SK-N-SH (cell line): ENCODE measurements at regions not wholly inside any gene's neighbourhood (a gene's known extent, or its start where the extent isn't known, plus 50 kb on each side); places are given as distances from the start of the nearest gene placed in this dataset.

ENCODE experiments used
- CTCF ChIA-PET: fragments of 300-600, 350-600 bp; formaldehyde crosslinking; extraction: SDS; loops from one replicate; lab custom pipeline; 2021; lab: Yijun Ruan, JAX
- POLR2A ChIA-PET: fragments of 350-600 bp; sonication (Branson Sonifier 250); formaldehyde crosslinking; extraction: SDS; loops from one replicate; lab custom pipeline; 2020; ENCODE audit warnings: antibody characterized with exemption, inconsistent platforms; lab: Yijun Ruan, JAX
- DNase-seq: peaks from one replicate; pipeline ENCODE4 v3.0.0; 2012
- H2AFZ ChIP-seq: fragments of 200-600 bp; sonication (generic); 2 replicates; pipeline ENCODE4 v1.8.1; 2016; ENCODE audit warnings: antibody characterized with exemption, mild to moderate bottlenecking, low read depth
- H3F3A ChIP-seq: fragments of 200-600 bp; sonication (generic); replicated peaks from 2 replicates; pipeline ENCODE3; 2016; ENCODE audit warnings: antibody characterized with exemption, mild to moderate bottlenecking; ENCODE audit not compliant: insufficient read depth
- H3K27ac ChIP-seq, 2 experiments: fragments of 200-500 bp in 1 of 2; fragments of 200-600 bp in 1 of 2; sonication (Bioruptor generic) in 1 of 2; sonication (generic), shearing (Covaris generic) in 1 of 2; 2 replicates each; pipeline versions ENCODE4 v1.5.1 to v1.6.1; 2014 to 2016; ENCODE audit warnings: low read depth in 2 of 2, inconsistent platforms in 1 of 2, low read length in 1 of 2, mild to moderate bottlenecking in 1 of 2, mixed read lengths in 1 of 2
- H3K27me3 ChIP-seq: fragments of 200-600 bp; sonication (generic), shearing (Covaris generic); 2 replicates; pipeline ENCODE4 v1.6.1; 2016; ENCODE audit warnings: mixed run types; ENCODE audit not compliant: insufficient read depth
- H3K36me3 ChIP-seq, 2 experiments: fragments of 200-500 bp in 1 of 2; fragments of 200-600 bp in 1 of 2; sonication (Bioruptor generic) in 1 of 2; sonication (generic) in 1 of 2; replicated peaks in 1 of 2; 2 replicates each; pipeline versions ENCODE3 to v1.5.1; 2014 to 2016; ENCODE audit warnings: low read length in 1 of 2, mild to moderate bottlenecking in 1 of 2; ENCODE audit not compliant: insufficient read depth in 2 of 2, control insufficient read depth in 1 of 2
- H3K4me1 ChIP-seq, 2 experiments: fragments of 200-500 bp in 1 of 2; fragments of 200-600 bp in 1 of 2; sonication (Bioruptor generic) in 1 of 2; sonication (generic), shearing (Covaris generic) in 1 of 2; 2 replicates each; pipeline versions ENCODE4 v1.5.1 to v1.6.1; 2014 to 2016; ENCODE audit warnings: low read depth in 1 of 2, low read length in 1 of 2, mixed run types in 1 of 2; ENCODE audit not compliant: insufficient read depth in 2 of 2, control insufficient read depth in 1 of 2
- H3K4me2 ChIP-seq: fragments of 200-600 bp; sonication (generic), shearing (Covaris generic); 2 replicates; pipeline ENCODE4 v1.6.1; 2017; ENCODE audit warnings: mixed run types
- H3K4me3 ChIP-seq, 2 experiments: fragments of 200-500 bp in 1 of 2; fragments of 200-600 bp in 1 of 2; sonication (Bioruptor generic) in 1 of 2; sonication (generic), shearing (Covaris generic) in 1 of 2; 2 replicates each; pipeline versions ENCODE4 v1.5.1 to v1.8.1; 2014 to 2016; ENCODE audit warnings: low read depth in 2 of 2, inconsistent platforms in 1 of 2, low read length in 1 of 2, mild to moderate bottlenecking in 1 of 2, mixed read lengths in 1 of 2, moderate library complexity in 1 of 2
- H3K79me2 ChIP-seq: fragments of 200-600 bp; sonication (generic); 2 replicates; pipeline ENCODE4 v1.8.1; 2017; ENCODE audit warnings: mild to moderate bottlenecking; ENCODE audit not compliant: insufficient read depth
- H3K9ac ChIP-seq: fragments of 200-600 bp; sonication (generic); 2 replicates; pipeline ENCODE4 v1.6.1; 2017; ENCODE audit warnings: mixed run types
- H3K9me2 ChIP-seq: fragments of 200-600 bp; sonication (generic); 2 replicates; pipeline ENCODE4 v1.6.1; 2017; ENCODE audit warnings: mixed run types
- H3K9me3 ChIP-seq: fragments of 200-600 bp; sonication (generic); 2 replicates; pipeline ENCODE4 v1.6.1; 2017; ENCODE audit warnings: mixed run types, mild to moderate bottlenecking, moderate library complexity
- H4K20me1 ChIP-seq: fragments of 200-600 bp; sonication (generic); 2 replicates; pipeline ENCODE4 v1.6.1; 2017; ENCODE audit warnings: mild to moderate bottlenecking, mixed run types; ENCODE audit not compliant: insufficient read depth
- CHD2 ChIP-seq: fragments of 150-350 bp; IDR thresholded peaks from 2 replicates; pipeline ENCODE4 v1.6.1; 2018; ENCODE audit warnings: low read length; ENCODE audit not compliant: partially characterized antibody
- CTCF ChIP-seq: fragments of 200-600 bp; sonication (generic); IDR thresholded peaks from 2 replicates; pipeline ENCODE4 v1.6.1; 2017; ENCODE audit warnings: antibody characterized with exemption, mild to moderate bottlenecking, moderate library complexity
- EZH2phosphoT487 ChIP-seq: fragments of 200-600 bp; sonication (generic); IDR thresholded peaks from 2 replicates; pipeline ENCODE4 v1.6.1; 2017; ENCODE audit warnings: low read depth, mixed run types, mild to moderate bottlenecking, antibody characterized with exemption, moderate library complexity, borderline replicate concordance
- FOXJ3 ChIP-seq: sonication (generic); formaldehyde crosslinking; IDR thresholded peaks from 2 replicates; pipeline ENCODE4 v1.5.1; 2020; ENCODE audit warnings: mild to moderate bottlenecking, missing genetic modification reagents
- FOXM1 ChIP-seq: IDR thresholded peaks from 2 replicates; pipeline ENCODE4 v1.4.0; 2012; ENCODE audit warnings: low read depth, mild to moderate bottlenecking
- GATA2 ChIP-seq: sonication (generic); formaldehyde crosslinking; IDR thresholded peaks from 2 replicates; pipeline ENCODE4 v1.5.0; 2020; ENCODE audit warnings: mild to moderate bottlenecking, missing genetic modification reagents
- MAX ChIP-seq: IDR thresholded peaks from 2 replicates; pipeline ENCODE4 v1.4.0; 2012; ENCODE audit warnings: low read depth
- MXI1 ChIP-seq: IDR thresholded peaks from 2 replicates; pipeline ENCODE4 v1.6.1; 2012; ENCODE audit warnings: mild to moderate bottlenecking, low read depth, low read length, improper control_type of control experiment
- NFIC ChIP-seq: IDR thresholded peaks from 2 replicates; pipeline ENCODE4 v1.4.0; 2012; ENCODE audit warnings: borderline replicate concordance
- POLR2AphosphoS5 ChIP-seq: IDR thresholded peaks from 2 replicates; pipeline ENCODE4 v1.6.1; 2012; ENCODE audit warnings: low read depth, low read length
- RAD21 ChIP-seq: IDR thresholded peaks from 2 replicates; pipeline ENCODE4 v1.6.1; 2012; ENCODE audit warnings: mild to moderate bottlenecking, low read length
- RCOR1 ChIP-seq: fragments of 150-350 bp; IDR thresholded peaks from 2 replicates; pipeline ENCODE4 v1.6.1; 2017; ENCODE audit warnings: antibody characterized with exemption, low read length
- SMC3 ChIP-seq: IDR thresholded peaks from 2 replicates; pipeline ENCODE4 v1.6.1; 2012; ENCODE audit warnings: low read depth, low read length, improper control_type of control experiment
- TAF1 ChIP-seq: IDR thresholded peaks from 2 replicates; pipeline ENCODE4 v1.6.1; 2012; ENCODE audit warnings: low read depth, mild to moderate bottlenecking, low read length, moderate library complexity, borderline replicate concordance
- TCF12 ChIP-seq: IDR thresholded peaks from 2 replicates; pipeline ENCODE4 v1.4.0; 2012
- TEAD4 ChIP-seq: IDR thresholded peaks from 2 replicates; pipeline ENCODE4 v1.4.0; 2012; ENCODE audit warnings: mild to moderate bottlenecking, borderline replicate concordance; ENCODE audit not compliant: insufficient read depth
- USF2 ChIP-seq: fragments of 150-350 bp; IDR thresholded peaks from 2 replicates; pipeline ENCODE4 v1.6.1; 2017; ENCODE audit warnings: antibody characterized with exemption, low read length, low read depth, borderline replicate concordance
- YY1 ChIP-seq: IDR thresholded peaks from 2 replicates; pipeline ENCODE4 v1.4.0; 2012; ENCODE audit warnings: low read depth, mild to moderate bottlenecking
- WGBS: methylation state at CpG from one replicate; pipeline ENCODE4 v1.1.6; 2017; ENCODE audit warnings: low lambda C conversion rate; 5-methylcytosine and 5-hydroxymethylcytosine counted together

- Histone ChIP-seq H3K4me1 (peaks cover 0 to 6% of the 10 kb centered on the region in 2 experiments; a peak in 2 of 4 replicates), H4K20me1 (no peaks in the 10 kb centered on the region), H3K4me3 (no peak overlapping the region), H3K4me2 (no peak overlapping the region), H3K36me3 (no peaks in the 10 kb centered on the region), H3K79me2 (no peaks in the 10 kb centered on the region), H2AFZ (no peak overlapping the region), H3K27me3 (no peaks in the 10 kb centered on the region), H3K9me3 (no peaks in the 10 kb centered on the region), H3K27ac (peak overlapping the region in 1 of 2 experiments; percentile 23; a peak in 1 of 4 replicates), H3F3A (no peaks in the 10 kb centered on the region), H3K9me2 (no peaks in the 10 kb centered on the region), H3K9ac (no peak overlapping the region)
- CTCF ChIA-PET, result no interaction called here
- POLR2A ChIA-PET, result no interaction called here
- 60% methylated on average over 1 of the region's 1 CpG for WGBS
- no peak for TF ChIP-seq FOXM1
- TF ChIP-seq NFIC, result no peak
- no peak for TF ChIP-seq GATA2 (CRISPR knock-in tag)
- no peak for TF ChIP-seq FOXJ3 (CRISPR knock-in tag)
- no peak for TF ChIP-seq YY1
- TF ChIP-seq USF2, result no peak
- no peak for TF ChIP-seq POLR2AphosphoS5
- TF ChIP-seq TAF1, result no peak
- no peak for DNase-seq
Measured at GRCh38 chr1:184283999-184284398, 102.8 kb upstream of the C1orf21 start.

- Histone ChIP-seq H3K9me2 (no peaks in the 10 kb centered on the region), H3K4me2 (no peak overlapping the region), H3K4me1 (peaks cover 0 to 6% of the 10 kb centered on the region in 2 experiments; a peak in 2 of 4 replicates), H3K9ac (no peak overlapping the region), H3K9me3 (no peaks in the 10 kb centered on the region), H3F3A (no peaks in the 10 kb centered on the region), H4K20me1 (no peaks in the 10 kb centered on the region), H3K27me3 (no peaks in the 10 kb centered on the region), H3K27ac (no peak overlapping the region), H2AFZ (no peak overlapping the region), H3K4me3 (no peak overlapping the region), H3K79me2 (no peaks in the 10 kb centered on the region), H3K36me3 (no peaks in the 10 kb centered on the region)
- ChIA-PET POLR2A (no interaction called here), CTCF (no interaction called here)
- 59% methylated on average over 1 of the region's 1 CpG for WGBS
- no peak for TF ChIP-seq MAX
- TF ChIP-seq FOXM1, result no peak
- TF ChIP-seq USF2, result no peak
- TF ChIP-seq GATA2 (CRISPR knock-in tag), result no peak
- no peak for TF ChIP-seq TCF12
- no peak for TF ChIP-seq SMC3
- no peak for TF ChIP-seq EZH2phosphoT487
- TF ChIP-seq RAD21, result no peak
- TF ChIP-seq CTCF, result no peak
- no peak for TF ChIP-seq CHD2
- TF ChIP-seq RCOR1, result no peak
- no peak for TF ChIP-seq MXI1
- no peak for TF ChIP-seq TEAD4
- DNase-seq, result no peak
Measured at GRCh38 chr1:184284900-184285299, 101.9 kb upstream of the C1orf21 start.
